ENCODE measurements at regions not wholly inside any gene's neighbourhood (a gene's known extent, or its start where the extent isn't known, plus 50 kb on each side); places are given as distances from the start of the nearest gene placed in this dataset.

GRCh38 chr18:60445341-60445740 lies 72.8 kb upstream of the MC4R start:
- no peak for DNase-seq

DNA sequence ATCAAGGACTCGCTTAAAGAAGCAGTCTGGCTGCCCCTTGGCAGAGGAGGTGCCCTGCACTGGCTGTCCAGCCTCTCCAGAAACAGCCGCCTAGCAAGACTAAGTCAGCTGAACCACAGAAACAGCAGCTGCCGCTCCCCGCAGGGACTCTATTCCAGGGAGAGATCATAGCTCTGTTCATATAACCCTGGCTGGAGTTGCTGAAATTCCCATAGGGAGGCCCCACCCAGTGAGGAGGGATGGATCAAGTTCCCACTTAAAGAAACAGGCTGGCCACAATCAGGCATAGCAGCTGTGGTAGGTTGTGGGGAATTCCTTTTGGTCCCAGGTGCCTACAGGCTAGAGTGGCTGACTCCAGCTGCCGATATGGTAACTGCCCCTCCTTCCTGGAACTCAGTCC lies 74.2 kb upstream of the MC4R start:
- DNase-seq, result no peak

- no peak for DNase-seq
These were observed 76.1 kb upstream of the MC4R start for GRCh38 chr18:60448487-60449267.

DNA sequence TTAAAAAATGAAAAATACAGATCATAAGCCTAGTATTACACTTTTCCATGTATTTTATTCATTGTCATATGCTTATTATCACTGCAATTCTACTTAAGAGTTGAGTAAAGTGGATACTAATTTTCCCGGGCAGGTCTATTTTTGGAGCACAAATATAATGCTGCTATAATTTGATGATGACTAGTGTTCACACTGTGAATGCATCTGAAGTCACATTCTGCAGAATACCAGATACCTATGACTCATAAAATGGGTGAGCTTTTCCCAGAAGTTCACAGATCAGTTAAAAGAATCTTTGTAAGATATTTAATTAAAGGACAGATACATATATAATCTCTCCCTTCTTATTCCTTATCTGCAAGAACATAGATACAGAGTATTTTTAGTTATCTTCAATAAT lies 79.8 kb upstream of the MC4R start:
- no peak for DNase-seq

GRCh38 chr18:60466677-60467076 lies 94.1 kb upstream of the MC4R start:
- DNase-seq, result no peak

GRCh38 chr18:60469387-60470100 lies 97.0 kb upstream of the MC4R start:
- DNase-seq, result no peak

DNA sequence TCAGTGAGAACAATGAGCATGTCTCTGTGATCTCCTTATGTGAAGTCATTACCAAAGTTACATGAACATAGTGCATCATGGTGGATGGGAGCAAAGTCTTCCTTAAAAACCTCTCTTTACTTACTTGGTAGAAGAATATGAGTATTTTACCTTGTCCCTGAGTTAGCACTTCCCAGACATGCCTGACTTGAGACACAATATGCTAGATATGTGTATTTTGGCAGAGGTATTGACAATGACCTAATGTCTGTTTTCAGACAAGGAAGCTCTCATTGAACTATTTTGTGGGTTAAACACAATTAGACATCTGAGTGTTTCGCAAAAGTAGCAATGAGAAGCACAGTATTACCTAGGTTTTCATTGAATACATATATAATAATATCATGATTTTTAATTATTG lies 99.1 kb upstream of the MC4R start:
- no peak for DNase-seq

DNA sequence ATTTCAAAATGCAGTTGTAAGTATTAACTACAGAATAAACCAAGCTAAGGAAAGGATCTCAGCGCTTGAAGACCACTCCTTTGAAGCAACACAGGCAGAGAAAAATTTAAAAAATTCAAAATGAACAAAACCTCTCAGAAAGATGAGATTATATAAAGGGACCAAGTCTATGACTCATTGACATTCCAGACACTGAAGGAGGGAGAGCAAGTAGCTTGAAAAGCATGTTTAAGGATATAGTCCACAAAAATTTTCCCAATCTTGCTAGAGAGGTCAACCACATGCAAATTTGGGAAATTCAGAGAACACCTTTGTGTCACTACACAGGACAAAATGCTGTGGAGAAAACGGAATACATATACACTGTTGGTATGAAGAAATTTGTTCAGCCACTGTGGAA lies 112.6 kb upstream of the MC4R start:
- no peak for DNase-seq

- DNase-seq, result no peak
These were observed 120.5 kb upstream of the MC4R start for GRCh38 chr18:60493066-60493465.

- DNase-seq, result no peak
These were observed 127.1 kb upstream of the MC4R start for GRCh38 chr18:60499675-60500074.

DNA sequence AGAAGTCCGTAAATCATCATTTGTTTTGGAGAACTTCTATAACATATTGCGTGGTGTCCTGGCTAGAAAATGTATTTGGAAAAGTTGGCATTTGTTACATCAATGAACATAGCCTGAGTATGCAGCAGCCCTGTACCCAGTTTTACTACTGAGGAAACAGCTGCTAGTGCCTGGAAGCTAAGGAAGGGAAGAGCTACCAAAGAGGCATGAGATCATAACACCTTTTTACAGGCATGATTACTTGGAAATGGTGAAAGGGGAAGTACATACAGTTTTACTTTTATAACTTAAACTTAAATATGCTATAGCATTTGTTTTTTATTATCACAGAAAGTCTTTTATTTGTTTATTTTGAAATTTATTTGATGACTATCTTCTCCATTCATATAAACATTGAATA lies 128.4 kb upstream of the MC4R start:
- no peak for DNase-seq

DNA sequence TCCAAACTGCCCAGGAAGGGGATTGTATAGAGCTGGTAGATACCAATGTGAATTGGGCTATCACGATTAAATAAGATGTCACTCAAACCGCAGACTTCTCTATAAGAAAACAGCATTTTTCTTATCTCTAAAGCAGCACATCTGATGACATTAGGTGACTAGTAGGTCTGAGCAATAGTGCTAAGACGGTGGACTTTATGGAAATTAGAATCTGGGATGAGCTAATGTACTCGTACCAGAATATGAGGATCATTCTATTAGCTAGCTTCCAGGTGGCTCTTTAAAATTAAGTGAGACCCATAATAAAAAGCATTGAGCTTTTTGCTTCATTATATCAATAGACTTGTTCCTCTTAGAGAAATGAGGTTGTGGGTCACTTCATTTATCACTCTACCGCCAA lies 130.0 kb upstream of the MC4R start:
- DNase-seq, result no peak

DNA sequence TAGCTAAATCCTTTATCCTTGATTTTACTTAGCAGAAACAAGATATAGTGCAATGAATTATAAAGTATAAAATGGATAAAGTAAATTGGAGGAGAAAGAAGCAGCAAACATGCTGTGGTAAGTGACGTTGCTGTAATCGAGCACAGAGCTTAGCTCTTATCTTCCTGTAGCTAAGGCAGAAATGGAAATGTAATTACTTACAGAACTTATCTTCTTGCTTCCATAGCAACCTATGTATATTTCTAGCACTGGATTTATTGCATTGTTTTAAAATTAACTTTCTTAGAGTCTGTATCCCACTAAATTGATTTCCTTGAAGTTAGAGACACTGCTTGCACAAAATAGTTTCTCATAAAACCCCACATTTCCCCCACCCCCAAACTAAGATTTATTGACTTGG lies 130.6 kb upstream of the MC4R start:
- DNase-seq, result no peak

DNA sequence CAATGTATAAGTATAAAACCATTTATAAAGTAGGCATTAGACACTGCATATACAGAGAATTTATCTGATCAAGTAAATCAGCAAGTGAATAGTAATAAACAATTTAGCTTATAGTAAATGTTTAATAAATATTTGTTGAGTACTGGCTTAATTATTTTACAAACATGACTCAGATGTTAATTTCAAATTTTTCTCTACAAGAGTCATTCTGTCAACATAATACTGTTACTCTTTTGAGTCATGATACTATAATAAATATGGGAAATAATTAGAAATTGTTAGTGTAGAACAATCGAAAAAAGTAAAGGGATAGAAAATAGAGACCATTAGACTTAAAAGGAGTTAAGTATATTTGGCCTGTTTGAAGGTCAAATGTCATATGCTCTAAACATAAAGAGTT lies 133.6 kb upstream of the MC4R start:
- no peak for DNase-seq

DNA sequence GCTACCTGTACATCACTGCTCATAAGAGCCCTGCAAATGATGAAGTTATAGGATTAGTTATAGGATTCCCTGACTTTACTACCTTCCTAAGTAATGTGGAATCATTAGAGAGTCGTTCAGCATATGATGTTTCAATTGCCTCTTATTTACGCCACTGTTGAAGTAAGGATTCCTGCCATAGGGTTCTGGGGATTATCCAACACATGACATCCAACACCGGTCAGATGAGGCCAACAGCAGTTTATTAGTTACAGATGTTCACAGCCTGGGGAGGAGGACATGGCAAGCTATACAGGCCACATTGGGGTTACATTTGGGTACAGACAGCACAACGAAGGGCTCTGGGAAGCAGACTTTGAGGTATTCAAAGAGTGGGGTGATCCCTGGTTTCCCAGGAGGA lies 134.1 kb upstream of the MC4R start:
- no peak for DNase-seq

DNA sequence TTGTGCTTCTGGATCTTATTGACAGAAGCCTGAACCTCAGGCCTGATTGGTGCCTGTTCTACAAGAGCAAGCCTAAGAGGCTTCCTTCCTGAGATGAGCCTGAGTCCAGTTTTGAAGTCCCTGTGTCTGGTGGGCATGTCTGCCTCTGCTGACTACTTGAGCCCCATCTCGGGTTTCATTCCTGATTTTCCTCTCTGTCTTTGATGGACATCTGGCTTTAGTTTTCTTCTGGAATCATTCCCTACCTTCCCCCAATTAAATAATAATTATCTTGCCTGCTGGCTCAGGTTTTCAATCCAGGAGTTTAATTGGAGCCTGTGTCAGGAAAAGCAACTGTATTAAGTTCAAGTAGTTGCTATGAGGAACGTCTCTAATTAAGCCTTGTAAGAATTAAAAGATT lies 135.5 kb upstream of the MC4R start:
- DNase-seq, result no peak

DNA sequence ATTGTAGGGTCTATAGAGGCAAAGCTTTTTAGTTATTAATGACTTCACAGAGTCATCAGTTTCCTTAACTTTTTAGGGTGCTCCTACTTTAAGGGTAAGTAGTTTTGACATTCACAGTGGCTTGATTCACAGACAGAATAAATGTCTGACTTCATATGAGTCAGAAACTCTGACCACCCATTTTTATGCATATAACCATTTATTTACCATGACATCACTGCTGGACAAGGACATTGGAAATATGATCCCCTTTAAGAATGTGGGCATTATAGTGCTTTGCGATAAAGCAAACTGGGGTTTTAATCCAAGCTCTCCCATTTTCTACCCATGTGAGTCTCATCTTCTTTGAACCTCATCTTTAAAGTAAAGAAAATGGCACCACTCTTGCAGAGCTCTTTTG lies 162.0 kb upstream of the MC4R start:
- DNase-seq, result no peak

DNA sequence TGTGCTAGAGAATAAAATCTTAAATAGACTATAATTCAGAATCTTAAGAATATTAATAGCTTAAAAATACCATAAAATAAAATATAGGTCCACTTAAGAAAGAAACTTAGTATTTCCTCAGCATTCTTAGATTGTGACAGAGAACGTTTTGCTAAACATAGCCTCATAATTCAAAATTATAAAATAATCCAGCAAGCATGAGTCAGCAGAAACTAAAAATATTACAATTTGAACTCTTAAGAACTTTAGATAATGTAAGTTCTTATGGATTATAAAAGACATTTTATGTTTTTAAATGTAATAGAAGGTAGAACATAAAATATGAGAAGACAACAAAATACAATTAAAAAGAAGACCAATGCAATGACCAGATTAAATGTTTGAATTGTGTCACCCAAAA lies 164.5 kb upstream of the MC4R start:
- no peak for DNase-seq

- no peak for DNase-seq
These were observed 166.3 kb upstream of the MC4R start for GRCh38 chr18:60538891-60539290.

DNA sequence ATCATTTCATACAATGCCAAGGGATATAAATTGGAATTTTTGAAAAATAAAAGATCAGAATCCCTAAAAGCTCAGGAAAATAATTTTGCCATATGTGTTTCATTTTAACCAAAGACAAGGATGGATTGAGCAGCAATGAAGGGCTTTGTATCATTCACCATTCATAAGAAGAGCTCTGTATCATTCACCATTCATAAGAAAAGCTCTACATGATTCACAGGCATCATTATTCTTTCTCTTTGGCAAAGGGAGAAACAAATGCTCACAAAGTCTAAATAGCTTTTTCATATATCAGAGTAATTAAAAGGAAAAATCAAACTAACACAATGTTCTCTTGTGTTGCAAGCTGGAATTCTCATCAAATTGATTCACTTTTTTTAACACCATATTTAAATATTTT lies 169.1 kb upstream of the MC4R start:
- DNase-seq, result no peak

DNA sequence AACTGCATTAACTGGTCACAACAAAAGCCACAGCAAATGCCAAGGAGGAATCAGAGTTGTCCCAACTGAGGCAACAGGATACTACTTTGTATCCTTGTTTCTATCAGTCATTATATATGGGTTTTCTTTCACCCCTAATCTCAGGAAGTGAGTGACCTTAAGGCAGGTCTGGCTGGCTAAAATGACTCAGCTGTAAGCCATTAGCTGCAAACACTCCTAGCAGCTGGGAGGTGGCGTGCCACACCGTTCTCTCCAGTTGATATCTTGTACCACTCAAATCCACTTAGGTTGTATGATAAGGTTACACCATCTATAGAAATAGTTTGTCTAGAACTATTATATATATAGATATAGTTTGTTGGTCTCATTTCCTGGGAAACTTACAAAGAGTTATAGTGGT lies 171.1 kb upstream of the MC4R start:
- DNase-seq, result no peak

GRCh38 chr18:60549338-60549960 lies 176.9 kb upstream of the MC4R start:
- peak; percentile 78 for DNase-seq

DNA sequence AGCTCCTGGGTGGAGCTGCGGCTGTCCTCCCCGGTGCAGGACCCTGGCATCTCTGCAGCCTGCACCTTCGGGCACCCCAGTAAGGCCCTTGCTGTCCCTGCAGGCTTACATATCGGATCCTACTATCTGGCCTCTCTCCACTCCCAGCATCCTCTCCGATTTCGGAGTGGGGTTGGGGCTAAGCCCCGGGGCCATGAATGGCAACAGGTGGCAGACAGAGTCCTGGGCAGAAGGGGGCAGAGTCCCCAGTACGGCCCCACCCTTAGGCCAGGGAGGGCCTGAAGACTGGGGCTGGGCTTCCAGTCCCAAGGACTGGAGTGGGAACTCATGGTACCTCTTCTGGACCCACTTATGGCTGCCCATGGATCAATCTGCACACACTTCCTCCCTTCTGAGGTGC lies 180.4 kb upstream of the MC4R start:
- DNase-seq, result no peak

DNA sequence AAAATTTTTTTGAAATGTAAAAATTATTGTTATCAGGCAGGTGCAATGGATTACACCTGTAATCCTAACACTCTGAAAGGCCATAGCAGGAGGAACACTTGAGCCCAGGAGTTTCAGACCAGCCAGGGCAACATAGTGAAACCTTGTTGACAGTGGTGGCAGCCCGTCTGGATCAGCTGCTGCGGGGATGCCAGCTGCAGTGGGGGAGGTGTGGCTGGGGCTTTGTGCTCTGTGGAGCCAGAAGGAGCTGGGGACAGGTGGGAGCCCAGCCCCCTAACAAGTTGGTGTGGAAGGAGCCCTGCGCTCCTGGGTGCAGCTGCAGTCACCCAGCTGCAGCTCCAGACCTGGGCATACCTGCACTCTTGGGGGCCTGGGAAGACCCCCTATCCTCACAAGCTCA lies 182.4 kb upstream of the MC4R start:
- no peak for DNase-seq
